ENCODE measurements at regions not wholly inside any gene's neighbourhood (a gene's known extent, or its start where the extent isn't known, plus 50 kb on each side); places are given as distances from the start of the nearest gene placed in this dataset.

DNA sequence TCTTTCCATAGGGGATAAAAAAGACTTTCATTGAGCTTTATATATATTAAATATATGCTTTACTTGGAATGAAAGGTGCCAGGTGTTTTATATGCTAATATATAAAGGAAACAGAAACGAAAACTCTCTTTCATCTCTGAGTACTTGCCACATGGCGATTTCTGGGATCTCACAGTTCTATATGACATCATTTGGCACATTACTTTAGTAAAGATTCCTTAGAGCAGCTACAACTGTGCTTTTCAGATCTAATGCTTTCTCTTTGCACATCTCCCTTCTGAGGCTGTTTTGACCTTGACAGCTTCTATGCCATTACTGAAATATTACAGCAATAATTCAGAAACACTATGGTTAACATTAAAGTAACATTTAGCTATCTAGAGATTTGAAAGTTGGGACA lies 1082.9 kb upstream of the CDH2 start:
- TF ChIP-seq, protein P1, sequence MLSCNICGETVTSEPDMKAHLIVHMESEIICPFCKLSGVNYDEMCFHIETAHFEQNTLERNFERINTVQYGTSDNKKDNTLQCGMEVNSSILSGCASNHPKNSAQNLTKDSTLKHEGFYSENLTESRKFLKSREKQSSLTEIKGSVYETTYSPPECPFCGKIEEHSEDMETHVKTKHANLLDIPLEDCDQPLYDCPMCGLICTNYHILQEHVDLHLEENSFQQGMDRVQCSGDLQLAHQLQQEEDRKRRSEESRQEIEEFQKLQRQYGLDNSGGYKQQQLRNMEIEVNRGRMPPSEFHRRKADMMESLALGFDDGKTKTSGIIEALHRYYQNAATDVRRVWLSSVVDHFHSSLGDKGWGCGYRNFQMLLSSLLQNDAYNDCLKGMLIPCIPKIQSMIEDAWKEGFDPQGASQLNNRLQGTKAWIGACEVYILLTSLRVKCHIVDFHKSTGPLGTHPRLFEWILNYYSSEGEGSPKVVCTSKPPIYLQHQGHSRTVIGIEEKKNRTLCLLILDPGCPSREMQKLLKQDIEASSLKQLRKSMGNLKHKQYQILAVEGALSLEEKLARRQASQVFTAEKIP (CRISPR knock-in tag; IDR thresholded peaks at IDR 0.05; ENCODE audit: borderline replicate concordance): no peak
- TF ChIP-seq GABPB1 (CRISPR knock-in tag; IDR thresholded peaks at IDR 0.05): no peak
- no peak for TF ChIP-seq HDAC2 (CRISPR knock-in tag; IDR thresholded peaks at IDR 0.05)
- TF ChIP-seq FOXK2 (IDR thresholded peaks at IDR 0.05): no peak
- no peak for TF ChIP-seq GABPA (IDR thresholded peaks at IDR 0.05; ENCODE audit: low read depth, low read length)
- TF ChIP-seq GABPA (CRISPR knock-in tag; IDR thresholded peaks at IDR 0.05; ENCODE audit: low read depth): no peak
